ENCODE measurements at regions not wholly inside any gene's neighbourhood (a gene's known extent, or its start where the extent isn't known, plus 50 kb on each side); places are given as distances from the start of the nearest gene placed in this dataset.

DNA sequence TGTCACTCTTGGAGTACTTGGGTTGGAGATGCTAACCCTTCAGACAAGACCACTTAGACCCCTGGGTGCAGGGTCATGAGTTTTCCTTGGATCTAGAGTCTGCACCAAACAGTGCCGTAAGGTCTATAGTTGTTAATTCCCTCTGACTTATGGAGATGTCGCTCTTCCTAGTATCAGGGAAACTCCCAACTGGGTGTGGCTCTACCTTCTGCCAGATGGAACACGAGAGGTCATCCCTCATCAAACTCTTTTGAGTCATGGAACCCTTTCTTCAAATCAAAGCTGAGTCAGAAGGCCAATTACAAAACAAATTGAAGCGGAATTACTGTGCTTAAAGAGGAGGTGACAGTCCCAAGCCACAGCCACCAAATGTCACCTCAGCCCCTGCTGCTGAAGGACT is 514.9 kb upstream of the PROK2 start:
- no peak for TF ChIP-seq CTCF (IDR thresholded peaks at IDR 0.05)
- no peak for TF ChIP-seq POLR2A (IDR thresholded peaks at IDR 0.05)

All from right lobe of liver (tissue), 4 donors.